Suprapubic skin (tissue), 4 donors: ENCODE measurements at regions not wholly inside any gene's neighbourhood (a gene's known extent, or its start where the extent isn't known, plus 50 kb on each side); places are given as distances from the start of the nearest gene placed in this dataset.
"Not testable (repeated sequence)": the region's sequence is repeated elsewhere in the genome, so short reads cannot be mapped to it uniquely, and the experiment has no call there.

Experiments
- DNase-seq, 2 donors: peaks; one replicate each; pipeline ENCODE4 v3.0.0-alpha.2; 2019; ENCODE audit warnings: low spot score in 2 of 2
- H3K27ac ChIP-seq: fragments of 200-600 bp; sonication (generic); one replicate; pipeline ENCODE4 v1.5.1; 2019
- H3K27me3 ChIP-seq: fragments of 200-600 bp; sonication (generic); one replicate; pipeline ENCODE4 v1.5.1; 2019
- H3K36me3 ChIP-seq: fragments of 200-600 bp; sonication (generic); one replicate; pipeline ENCODE4 v1.5.1; 2019
- H3K4me1 ChIP-seq: fragments of 200-600 bp; sonication (generic); one replicate; pipeline ENCODE4 v1.5.1; 2019
- H3K4me3 ChIP-seq: fragments of 200-600 bp; sonication (generic); one replicate; pipeline ENCODE4 v1.5.1; 2019; ENCODE audit warnings: mild to moderate bottlenecking
- H3K9me3 ChIP-seq: fragments of 200-600 bp; sonication (generic); one replicate; pipeline ENCODE4 v1.5.1; 2019
- EP300 ChIP-seq: sonication (generic); formaldehyde crosslinking; IDR thresholded peaks from one replicate; pipeline ENCODE4 v1.6.1; 2017; ENCODE audit warnings: antibody characterized with exemption
- POLR2A ChIP-seq, 2 donors: fragments of 450-650 bp; IDR thresholded peaks; one replicate each; pipeline ENCODE4 v1.6.1; 2017; ENCODE audit warnings: antibody characterized with exemption in 2 of 2, mild to moderate bottlenecking in 2 of 2, moderate library complexity in 2 of 2
- POLR2AphosphoS5 ChIP-seq, 3 donors: sonication (generic); formaldehyde crosslinking; IDR thresholded peaks; one replicate each; pipeline ENCODE4 v1.6.1; 2017; ENCODE audit warnings: antibody characterized with exemption in 3 of 3
- WGBS: methylation state at CpG from one replicate; pipeline ENCODE4 v1.1.5; 2018; 5-methylcytosine and 5-hydroxymethylcytosine counted together
- TF ChIP-seq, protein P1 (sequence below), 2 donors: fragments of 200-600 bp in 1 of 2; fragments of 450-650 bp in 1 of 2; sonication (generic) in 1 of 2; IDR thresholded peaks; one replicate each; pipeline ENCODE4 v1.5.1; 2016 to 2019; ENCODE audit warnings: antibody characterized with exemption in 2 of 2, mild to moderate bottlenecking in 1 of 2, moderate library complexity in 1 of 2

DNA sequence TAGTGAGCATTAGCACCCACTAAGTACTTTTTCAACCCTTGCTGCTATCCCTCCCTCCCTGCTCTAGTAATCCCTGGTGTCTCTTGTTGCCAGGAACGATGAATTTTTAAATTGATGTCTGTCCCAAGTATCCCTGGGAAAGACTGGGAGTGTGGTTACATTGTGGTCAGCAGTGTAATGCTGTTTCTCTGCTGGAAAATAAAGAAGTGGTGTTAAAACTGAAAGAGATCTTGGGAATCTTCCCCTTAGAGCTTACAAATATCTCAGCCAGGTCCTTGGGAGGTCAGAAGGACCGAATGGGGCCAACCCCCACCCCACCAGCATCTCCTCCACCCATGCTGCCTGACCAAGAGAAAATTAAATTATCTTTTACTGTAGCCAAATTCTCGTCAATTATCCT is 174.5 kb upstream of the MXRA5 start:
- Histone ChIP-seq H3K27ac (no peak overlapping the region), H3K9me3 (no peaks in the 10 kb centered on the region), H3K4me3 (no peak overlapping the region), H3K36me3 (no peaks in the 10 kb centered on the region), H3K4me1 (no peaks in the 10 kb centered on the region), H3K27me3 (no peaks in the 10 kb centered on the region)
- TF ChIP-seq, protein P1, sequence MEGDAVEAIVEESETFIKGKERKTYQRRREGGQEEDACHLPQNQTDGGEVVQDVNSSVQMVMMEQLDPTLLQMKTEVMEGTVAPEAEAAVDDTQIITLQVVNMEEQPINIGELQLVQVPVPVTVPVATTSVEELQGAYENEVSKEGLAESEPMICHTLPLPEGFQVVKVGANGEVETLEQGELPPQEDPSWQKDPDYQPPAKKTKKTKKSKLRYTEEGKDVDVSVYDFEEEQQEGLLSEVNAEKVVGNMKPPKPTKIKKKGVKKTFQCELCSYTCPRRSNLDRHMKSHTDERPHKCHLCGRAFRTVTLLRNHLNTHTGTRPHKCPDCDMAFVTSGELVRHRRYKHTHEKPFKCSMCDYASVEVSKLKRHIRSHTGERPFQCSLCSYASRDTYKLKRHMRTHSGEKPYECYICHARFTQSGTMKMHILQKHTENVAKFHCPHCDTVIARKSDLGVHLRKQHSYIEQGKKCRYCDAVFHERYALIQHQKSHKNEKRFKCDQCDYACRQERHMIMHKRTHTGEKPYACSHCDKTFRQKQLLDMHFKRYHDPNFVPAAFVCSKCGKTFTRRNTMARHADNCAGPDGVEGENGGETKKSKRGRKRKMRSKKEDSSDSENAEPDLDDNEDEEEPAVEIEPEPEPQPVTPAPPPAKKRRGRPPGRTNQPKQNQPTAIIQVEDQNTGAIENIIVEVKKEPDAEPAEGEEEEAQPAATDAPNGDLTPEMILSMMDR (IDR thresholded peaks at IDR 0.05), result no peak
- TF ChIP-seq POLR2A (IDR thresholded peaks at IDR 0.05) (no peak), EP300 (no peak), POLR2AphosphoS5 (IDR thresholded peaks at IDR 0.05) (no peak)
- DNase-seq, result no peak
- WGBS, result 55% methylated on average over 3 of the region's 3 CpGs

DNA sequence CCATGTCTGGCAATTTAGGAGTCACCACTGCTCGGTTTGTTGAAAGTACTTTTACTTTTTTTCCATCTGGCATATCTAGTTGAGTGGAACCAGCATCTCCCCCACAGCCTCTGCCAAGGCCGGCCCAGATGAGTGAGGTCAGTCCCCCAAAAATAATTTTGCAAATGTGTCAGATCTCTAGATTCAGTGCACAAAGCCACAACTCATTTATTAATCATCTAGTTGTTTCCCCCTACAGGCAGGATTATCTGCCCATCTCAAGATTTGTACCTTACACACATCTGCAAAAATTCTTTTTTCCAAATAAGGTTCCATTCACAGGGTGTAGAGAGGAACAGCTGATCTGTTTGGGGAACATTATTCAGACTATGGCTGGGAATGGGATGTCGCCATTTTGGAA is 174.0 kb upstream of the MXRA5 start:
- no peaks in the 10 kb centered on the region for H3K27me3 ChIP-seq
- TF ChIP-seq, protein P1 (IDR thresholded peaks at IDR 0.05), result no peak
- TF ChIP-seq EP300 (no peak), POLR2A (IDR thresholded peaks at IDR 0.05) (no peak), POLR2AphosphoS5 (IDR thresholded peaks at IDR 0.05) (no peak)
- no peak for DNase-seq
- H3K4me1 ChIP-seq, result no peaks in the 10 kb centered on the region
- H3K4me3 ChIP-seq, result no peak overlapping the region
- 87% methylated on average over 3 of the region's 3 CpGs for WGBS
- no peaks in the 10 kb centered on the region for H3K36me3 ChIP-seq
- no peaks in the 10 kb centered on the region for H3K9me3 ChIP-seq
- H3K27ac ChIP-seq, result no peak overlapping the region

DNA sequence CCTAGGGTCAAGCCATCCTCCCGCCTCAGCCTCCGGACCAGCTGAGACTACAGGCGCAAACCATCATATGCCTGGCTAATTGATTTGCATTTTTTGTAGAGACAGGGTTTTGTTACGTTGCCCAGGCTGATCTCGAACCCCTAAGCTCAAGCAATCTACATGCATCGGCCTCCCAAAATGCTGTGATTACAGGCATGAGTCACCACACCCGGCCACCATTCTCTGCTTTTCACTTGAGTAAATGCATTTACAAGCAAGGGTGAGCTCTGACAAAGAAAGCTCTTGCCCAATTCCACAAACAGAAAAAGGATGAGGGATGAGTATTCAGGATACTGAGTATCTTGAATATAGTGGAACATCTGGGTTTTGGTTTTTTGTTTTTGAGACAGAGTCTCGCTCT is 172.9 kb upstream of the MXRA5 start:
- not testable (repeated sequence) for H3K36me3 ChIP-seq

DNA sequence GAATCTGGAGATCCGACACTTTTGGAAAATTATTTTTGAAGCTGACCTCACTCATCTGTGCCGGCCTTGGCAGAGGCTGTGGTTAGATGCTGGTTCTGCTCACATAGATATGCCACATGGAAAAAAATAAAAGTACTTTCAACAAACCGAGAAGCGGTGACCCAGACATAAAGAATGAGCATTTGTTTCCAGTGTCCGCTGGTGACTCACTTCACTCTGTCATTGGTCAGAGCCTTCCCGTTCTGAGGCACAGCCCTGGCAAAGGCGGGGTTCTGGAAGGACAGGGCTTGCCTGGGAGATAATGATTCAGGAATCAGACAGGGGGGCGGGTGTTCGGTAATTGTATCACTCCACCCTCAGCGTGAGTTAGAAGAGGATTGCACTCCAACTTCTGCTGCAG is 172.4 kb upstream of the MXRA5 start:
- no peak overlapping the region for H3K27ac ChIP-seq
- no peak overlapping the region for H3K4me3 ChIP-seq
- no peaks in the 10 kb centered on the region for H3K27me3 ChIP-seq
- H3K4me1 ChIP-seq, result no peaks in the 10 kb centered on the region
- no peaks in the 10 kb centered on the region for H3K36me3 ChIP-seq
- TF ChIP-seq POLR2AphosphoS5 (IDR thresholded peaks at IDR 0.05) (no peak), POLR2A (IDR thresholded peaks at IDR 0.05) (no peak), EP300 (no peak)
- TF ChIP-seq, protein P1 (IDR thresholded peaks at IDR 0.05), result no peak
- H3K9me3 ChIP-seq, result no peaks in the 10 kb centered on the region
- WGBS, result 75% methylated on average over 10 of the region's 10 CpGs
- peak in 1 of 2 donors; percentile 72 for DNase-seq

More for the DNA sequence above, 172.9 kb upstream of the MXRA5 start:
- H3K27me3 ChIP-seq, H3K9me3 ChIP-seq, H3K4me3 ChIP-seq, H3K27ac ChIP-seq, H3K4me1 ChIP-seq, DNase-seq: not testable (repeated sequence)
- WGBS, result 84% methylated on average over 8 of the region's 8 CpGs

DNA sequence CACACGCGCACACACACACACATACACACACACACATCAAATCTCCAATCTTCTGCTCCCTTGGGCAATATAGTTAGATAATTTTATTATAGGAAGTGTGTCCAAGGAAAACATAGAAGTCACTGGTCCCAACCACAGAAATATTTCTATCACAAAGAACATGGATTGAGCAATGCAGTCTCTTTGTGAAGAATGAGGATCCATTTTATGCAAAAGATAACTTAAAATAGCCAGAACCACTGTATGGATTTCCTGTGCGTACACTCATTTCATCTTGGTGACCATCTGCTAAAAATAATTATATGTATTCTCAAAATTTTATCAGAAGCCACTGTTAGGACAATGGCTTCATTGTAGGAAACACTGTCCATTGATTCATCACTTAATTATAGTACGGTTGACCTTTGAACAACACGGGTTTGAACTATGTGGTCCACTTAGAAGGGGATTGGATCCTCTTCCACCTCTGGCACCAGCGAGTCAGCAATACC is 169.6 kb upstream of the MXRA5 start:
- TF ChIP-seq POLR2A (IDR thresholded peaks at IDR 0.05) (no peak), EP300 (no peak), POLR2AphosphoS5 (IDR thresholded peaks at IDR 0.05) (no peak)
- TF ChIP-seq, protein P1 (IDR thresholded peaks at IDR 0.05), result no peak
- Histone ChIP-seq H3K4me1 (no peaks in the 10 kb centered on the region), H3K9me3 (no peaks in the 10 kb centered on the region), H3K27ac (no peak overlapping the region), H3K36me3 (no peaks in the 10 kb centered on the region), H3K27me3 (no peaks in the 10 kb centered on the region), H3K4me3 (no peak overlapping the region)
- no peak for DNase-seq
- WGBS, result 79% methylated on average over 6 of the region's 6 CpGs

DNA sequence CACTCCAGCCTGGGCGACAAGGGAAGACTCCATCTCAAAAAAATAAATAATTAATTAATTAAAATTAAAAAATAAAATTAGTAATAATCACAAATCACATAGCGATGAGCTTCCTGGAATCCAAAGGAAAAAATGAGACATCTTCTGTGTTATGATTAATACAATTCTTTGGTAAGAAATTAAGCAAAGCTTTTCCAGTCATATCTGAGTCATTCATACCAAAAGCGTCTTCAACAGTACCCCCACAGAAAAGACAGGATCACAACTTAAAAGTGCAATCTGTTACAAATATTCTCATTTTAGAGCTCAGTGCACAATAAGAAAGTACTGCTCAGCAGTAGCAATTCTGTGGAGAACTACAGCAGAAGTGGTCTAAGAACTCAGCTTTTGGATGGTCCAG is 168.5 kb upstream of the MXRA5 start:
- Histone ChIP-seq H3K27ac (no peak overlapping the region), H3K4me3 (no peak overlapping the region), H3K4me1 (no peaks in the 10 kb centered on the region), H3K27me3 (no peaks in the 10 kb centered on the region), H3K36me3 (no peaks in the 10 kb centered on the region), H3K9me3 (no peaks in the 10 kb centered on the region)
- 79% methylated on average over 3 of the region's 3 CpGs for WGBS
- TF ChIP-seq, protein P1 (IDR thresholded peaks at IDR 0.05), result no peak
- no peak for DNase-seq

DNA sequence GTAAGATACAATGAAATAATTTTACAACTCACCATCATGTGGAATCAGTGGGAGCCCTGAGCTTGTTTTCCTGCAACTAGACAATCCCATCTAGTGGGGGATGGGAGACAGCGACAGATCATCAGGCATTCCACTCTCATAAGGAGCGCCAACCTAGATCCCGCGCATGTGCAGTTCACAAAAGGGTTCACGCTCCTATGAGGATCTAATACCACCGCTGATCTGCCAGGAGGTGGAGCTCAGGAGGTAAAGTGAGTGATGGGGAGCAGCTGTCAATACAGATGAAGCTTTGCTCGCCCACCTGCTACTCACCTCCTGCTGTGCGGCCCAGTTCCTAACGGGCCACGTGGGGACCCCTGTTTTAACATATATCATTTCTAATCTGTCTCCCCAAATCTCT is 165.7 kb upstream of the MXRA5 start:
- 52% methylated on average over 10 of the region's 10 CpGs for WGBS
- not testable (repeated sequence) for H3K9me3 ChIP-seq, H3K27ac ChIP-seq, DNase-seq, H3K27me3 ChIP-seq, H3K36me3 ChIP-seq, H3K4me1 ChIP-seq, H3K4me3 ChIP-seq
